Gastrocnemius medialis (tissue), 4 donors: ENCODE measurements at regions not wholly inside any gene's neighbourhood (a gene's known extent, or its start where the extent isn't known, plus 50 kb on each side); places are given as distances from the start of the nearest gene placed in this dataset.

ENCODE experiments used
- ATAC-seq, 2 donors: fragments of 150-250 bp; one replicate each; pipeline ENCODE4 v1.9.1; 2016
- DNase-seq, 2 donors: peaks; one replicate each; pipeline ENCODE4 v3.0.0-alpha.2; 2019
- H3K27ac ChIP-seq, 4 donors: fragments of 200-600 bp; sonication (generic); 1 replicate in 1 of 4; 2 replicates in 3 of 4; pipeline ENCODE4 v1.5.1; 2016 to 2018; ENCODE audit warnings: mild to moderate bottlenecking in 2 of 4, moderate library complexity in 1 of 4
- H3K27me3 ChIP-seq, 3 donors: fragments of 200-600 bp; sonication (generic) in 2 of 3; 1 replicate in 1 of 3; 2 replicates in 2 of 3; pipeline versions ENCODE4 v1.5.1 to v1.6.0; 2016 to 2019; ENCODE audit warnings: mild to moderate bottlenecking in 1 of 3, moderate library complexity in 1 of 3
- H3K36me3 ChIP-seq, 2 donors: fragments of 200-600 bp; sonication (generic) in 1 of 2; one replicate each; pipeline ENCODE4 v1.5.1; 2017 to 2018
- H3K4me1 ChIP-seq, 2 donors: fragments of 200-600 bp; sonication (generic) in 1 of 2; one replicate each; pipeline ENCODE4 v1.5.1; 2016 to 2017; ENCODE audit warnings: mild to moderate bottlenecking in 2 of 2
- H3K4me3 ChIP-seq, 4 donors: fragments of 200-600 bp; sonication (generic) in 3 of 4; 1 replicate in 1 of 4; 2 replicates in 3 of 4; pipeline ENCODE4 v1.5.1; 2016 to 2019; ENCODE audit warnings: mild to moderate bottlenecking in 2 of 4
- H3K9me3 ChIP-seq, 3 donors: fragments of 200-600 bp; sonication (generic) in 2 of 3; 1 replicate in 1 of 3; 2 replicates in 2 of 3; pipeline ENCODE4 v1.5.1; 2016 to 2019
- POLR2A ChIP-seq, 2 donors: fragments of 450-650 bp; IDR thresholded peaks; one replicate each; pipeline ENCODE4 v1.6.1; 2017; ENCODE audit warnings: antibody characterized with exemption in 2 of 2, mild to moderate bottlenecking in 2 of 2, moderate library complexity in 2 of 2
- in situ Hi-C, 4 donors: fragments of 200-750 bp; cut with MboI; loops; one replicate each; pipeline versions ENCODE4 v1.15.0 to v1.8.0; 2017; ENCODE audit warnings: low sequenced_read_pairs in 4 of 4
- intact Hi-C: fragments of 100-400 bp; cut with DNase I; formaldehyde crosslinking; loops from one replicate; pipeline ENCODE4 v1.15.1; 2023; ENCODE audit warnings: low total_unique reads
- microRNA counts, 2 donors: library from miRNA; unstranded; fragments of <30 nt; microRNA quantifications; one replicate each; lab custom pipeline; 2016
- TF ChIP-seq, protein P1 (sequence below), 5 experiments: fragments of 450-650 bp in 3 of 5; fragments of 200-600 bp in 2 of 5; sonication (generic) in 2 of 5; IDR thresholded peaks in 4 of 5; conservative IDR thresholded peaks in 1 of 5; 1 replicate in 4 of 5; 2 replicates in 1 of 5; pipeline ENCODE4 v1.5.1; 2016 to 2019; ENCODE audit warnings: antibody characterized with exemption in 5 of 5, mild to moderate bottlenecking in 3 of 5, moderate library complexity in 3 of 5

DNA sequence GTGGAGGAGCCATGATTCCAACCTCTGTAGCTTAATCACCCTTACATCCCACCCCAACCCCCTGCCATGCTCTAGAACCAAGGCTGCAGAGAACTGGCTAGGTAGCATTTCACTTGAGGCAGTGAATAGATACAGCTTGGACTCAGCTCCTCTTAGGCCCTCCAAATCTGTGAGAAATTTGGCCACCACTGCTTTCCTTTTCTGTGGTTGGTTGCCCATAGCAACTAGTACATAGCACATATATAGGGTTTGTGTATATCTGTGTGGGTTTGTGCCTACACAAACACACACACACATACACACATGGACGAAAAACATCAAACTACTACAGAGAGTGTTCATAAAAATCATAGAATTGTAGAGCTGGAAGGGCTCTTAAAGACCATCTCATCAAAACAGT lies 52.0 kb upstream of the CCDC160 start:
- Histone ChIP-seq H3K4me1 (no peaks in the 10 kb centered on the region), H3K4me3 (no peak overlapping the region), H3K27ac (no peak overlapping the region), H3K36me3 (no peaks in the 10 kb centered on the region), H3K27me3 (no peaks in the 10 kb centered on the region), H3K9me3 (no peaks in the 10 kb centered on the region)
- ATAC-seq (no peak), DNase-seq (no peak)
- TF ChIP-seq POLR2A (IDR thresholded peaks at IDR 0.05), result no peak
- TF ChIP-seq, protein P1, sequence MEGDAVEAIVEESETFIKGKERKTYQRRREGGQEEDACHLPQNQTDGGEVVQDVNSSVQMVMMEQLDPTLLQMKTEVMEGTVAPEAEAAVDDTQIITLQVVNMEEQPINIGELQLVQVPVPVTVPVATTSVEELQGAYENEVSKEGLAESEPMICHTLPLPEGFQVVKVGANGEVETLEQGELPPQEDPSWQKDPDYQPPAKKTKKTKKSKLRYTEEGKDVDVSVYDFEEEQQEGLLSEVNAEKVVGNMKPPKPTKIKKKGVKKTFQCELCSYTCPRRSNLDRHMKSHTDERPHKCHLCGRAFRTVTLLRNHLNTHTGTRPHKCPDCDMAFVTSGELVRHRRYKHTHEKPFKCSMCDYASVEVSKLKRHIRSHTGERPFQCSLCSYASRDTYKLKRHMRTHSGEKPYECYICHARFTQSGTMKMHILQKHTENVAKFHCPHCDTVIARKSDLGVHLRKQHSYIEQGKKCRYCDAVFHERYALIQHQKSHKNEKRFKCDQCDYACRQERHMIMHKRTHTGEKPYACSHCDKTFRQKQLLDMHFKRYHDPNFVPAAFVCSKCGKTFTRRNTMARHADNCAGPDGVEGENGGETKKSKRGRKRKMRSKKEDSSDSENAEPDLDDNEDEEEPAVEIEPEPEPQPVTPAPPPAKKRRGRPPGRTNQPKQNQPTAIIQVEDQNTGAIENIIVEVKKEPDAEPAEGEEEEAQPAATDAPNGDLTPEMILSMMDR (IDR thresholded peaks at IDR 0.05 in 4 of 5, conservative IDR thresholded peaks at IDR 0.05 in 1 of 5), result no peak
- intact Hi-C loops (no loop called here), in situ Hi-C loops (no loop called here)

DNA sequence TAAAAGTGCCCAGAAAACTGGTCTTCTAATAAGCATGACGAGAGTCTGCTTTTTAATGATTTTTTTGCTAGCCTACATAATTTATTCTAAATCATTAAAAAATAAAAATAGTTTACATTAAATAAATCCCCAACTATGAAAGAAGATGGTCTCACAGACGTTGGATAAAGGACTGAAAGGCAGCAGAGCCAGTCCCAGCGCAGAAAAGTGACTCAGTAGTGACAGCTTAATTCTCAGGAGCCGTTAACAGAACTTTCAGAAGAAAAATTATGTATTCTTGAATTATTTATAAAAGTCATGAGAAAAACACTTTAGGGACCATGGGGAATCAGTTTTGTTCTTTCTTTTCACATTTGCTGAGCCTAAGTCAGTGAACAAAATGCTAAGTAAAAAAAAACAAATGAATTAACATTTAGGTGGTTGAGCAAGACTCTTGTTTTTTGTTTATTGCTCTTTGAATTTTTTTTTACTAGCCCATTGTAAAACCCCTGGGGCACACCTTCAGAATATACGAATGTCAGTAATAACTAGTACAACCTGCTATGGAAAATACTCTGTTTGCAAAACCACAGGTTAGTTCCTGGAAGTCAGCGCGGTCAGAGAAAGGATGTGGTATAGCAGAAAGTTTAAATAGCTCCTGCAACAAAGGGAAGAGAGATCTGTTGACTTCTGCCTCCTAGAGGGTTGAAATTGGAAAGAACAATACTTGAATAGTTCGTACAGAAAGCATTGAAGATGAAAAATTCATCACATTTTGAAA lies 50.4 kb upstream of the CCDC160 start:
- no peak for TF ChIP-seq POLR2A (IDR thresholded peaks at IDR 0.05)
- TF ChIP-seq, protein P1 (IDR thresholded peaks at IDR 0.05 in 4 of 5, conservative IDR thresholded peaks at IDR 0.05 in 1 of 5), result no peak
- H3K4me3 ChIP-seq, result no peak overlapping the region
- H3K36me3 ChIP-seq, result no peaks in the 10 kb centered on the region
- DNase-seq, result no peak
- H3K4me1 ChIP-seq, result no peaks in the 10 kb centered on the region
- no peaks in the 10 kb centered on the region for H3K9me3 ChIP-seq
- ATAC-seq, result no peak
- intact Hi-C loops (no loop called here), in situ Hi-C loops (no loop called here)
- no peak overlapping the region for H3K27ac ChIP-seq
- no peaks in the 10 kb centered on the region for H3K27me3 ChIP-seq

MicroRNAs in the stretch of these regions (microRNA counts, 767-probe panel; counts per million panel counts)
- microRNA hsa-miR-106a-5p+hsa-miR-17-5p (lab: Ali Mortazavi, UCI) (6,358 to 8,360 counts per million in 2 donors), microRNA hsa-miR-18b-5p (lab: Ali Mortazavi, UCI) (356 to 448 counts per million in 2 donors), microRNA hsa-miR-363-3p (lab: Ali Mortazavi, UCI) (356 to 448 counts per million in 2 donors)
